BJ (cell line): ENCODE measurements at regions not wholly inside any gene's neighbourhood (a gene's known extent, or its start where the extent isn't known, plus 50 kb on each side); places are given as distances from the start of the nearest gene placed in this dataset.

Experiments used
- CTCF ChIA-PET: fragments of 350-600 bp; formaldehyde crosslinking; extraction: SDS; loops from one replicate; lab custom pipeline; 2021; ENCODE audit warnings: antibody characterized with exemption, inconsistent platforms; lab: Yijun Ruan, JAX
- POLR2A ChIA-PET: fragments of 300-600 bp; sonication (Branson Sonifier 250); formaldehyde crosslinking; extraction: SDS; loops from one replicate; lab custom pipeline; 2021; ENCODE audit warnings: antibody characterized with exemption; lab: Charles Lee
- DNase-seq: peaks from one replicate; pipeline ENCODE4 v3.0.0-alpha.2; 2011; ENCODE audit warnings: low read depth
- H3K27me3 ChIP-seq: 2 replicates; pipeline ENCODE4 v1.6.0; 2011; ENCODE audit warnings: low read length; ENCODE audit not compliant: control insufficient read depth, insufficient read depth
- H3K36me3 ChIP-seq: 2 replicates; pipeline ENCODE4 v1.5.1; 2011; ENCODE audit warnings: low read length; ENCODE audit not compliant: control insufficient read depth, insufficient read depth
- H3K4me3 ChIP-seq: 2 replicates; pipeline ENCODE4 v1.5.1; 2011; ENCODE audit warnings: low read depth, mild to moderate bottlenecking, control low read depth, low read length
- TF ChIP-seq, protein P1 (sequence below): IDR thresholded peaks from 2 replicates; pipeline ENCODE4 v1.5.1; 2011; ENCODE audit warnings: low read depth, mild to moderate bottlenecking, control low read depth, inconsistent platforms, low read length, moderate library complexity; ENCODE audit not compliant: insufficient read depth

DNA sequence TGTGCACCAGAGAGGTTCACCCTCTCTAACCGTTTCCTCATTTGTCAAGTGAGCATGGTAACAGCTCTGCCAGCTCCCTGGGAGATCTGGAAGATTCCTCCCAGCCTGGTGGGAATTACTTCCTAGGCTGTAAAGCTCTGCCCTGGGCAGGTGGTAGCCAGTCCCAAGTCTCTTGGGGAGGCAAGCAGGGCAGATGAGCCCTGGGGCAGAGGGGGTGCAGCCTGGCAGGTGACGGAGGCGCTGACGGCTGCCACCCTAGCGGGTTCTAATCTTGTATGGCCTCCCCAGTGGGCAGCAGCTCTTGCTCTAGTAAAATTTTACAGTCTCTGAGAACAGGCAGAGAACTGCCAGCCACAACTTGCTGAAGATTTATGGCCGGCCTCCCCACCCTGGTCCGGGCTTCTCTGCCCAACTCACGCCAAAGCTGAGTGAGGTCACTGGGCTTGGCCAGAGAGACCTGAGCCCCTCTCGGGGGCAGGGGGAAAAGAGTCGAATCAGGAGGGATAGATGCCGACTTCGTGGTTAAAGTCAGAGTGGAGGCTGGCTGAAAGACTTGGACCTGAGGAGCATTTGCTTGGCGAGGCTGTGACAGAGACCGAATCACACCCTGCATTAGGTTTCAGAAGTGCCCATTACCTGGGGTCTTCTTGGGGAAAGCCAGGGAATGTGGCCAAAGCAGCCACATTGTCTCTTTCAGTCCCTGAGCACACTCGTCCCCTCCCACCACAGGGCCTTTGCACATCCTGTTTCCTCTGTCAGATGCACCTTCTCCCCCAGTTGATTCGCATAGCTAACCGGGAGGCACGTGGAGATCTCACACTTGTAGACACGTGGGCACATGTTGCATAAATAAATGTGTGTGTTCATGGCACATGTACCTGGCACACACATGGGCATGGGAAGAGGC, 188.2 kb downstream of the MN1 start:
- ChIA-PET POLR2A (no interaction called here), CTCF (no interaction called here)
- Histone ChIP-seq H3K4me3 (no peak overlapping the region), H3K27me3 (peaks cover 26% of the 10 kb centered on the region), H3K36me3 (no peaks in the 10 kb centered on the region)
- no peak for DNase-seq
- TF ChIP-seq, protein P1, sequence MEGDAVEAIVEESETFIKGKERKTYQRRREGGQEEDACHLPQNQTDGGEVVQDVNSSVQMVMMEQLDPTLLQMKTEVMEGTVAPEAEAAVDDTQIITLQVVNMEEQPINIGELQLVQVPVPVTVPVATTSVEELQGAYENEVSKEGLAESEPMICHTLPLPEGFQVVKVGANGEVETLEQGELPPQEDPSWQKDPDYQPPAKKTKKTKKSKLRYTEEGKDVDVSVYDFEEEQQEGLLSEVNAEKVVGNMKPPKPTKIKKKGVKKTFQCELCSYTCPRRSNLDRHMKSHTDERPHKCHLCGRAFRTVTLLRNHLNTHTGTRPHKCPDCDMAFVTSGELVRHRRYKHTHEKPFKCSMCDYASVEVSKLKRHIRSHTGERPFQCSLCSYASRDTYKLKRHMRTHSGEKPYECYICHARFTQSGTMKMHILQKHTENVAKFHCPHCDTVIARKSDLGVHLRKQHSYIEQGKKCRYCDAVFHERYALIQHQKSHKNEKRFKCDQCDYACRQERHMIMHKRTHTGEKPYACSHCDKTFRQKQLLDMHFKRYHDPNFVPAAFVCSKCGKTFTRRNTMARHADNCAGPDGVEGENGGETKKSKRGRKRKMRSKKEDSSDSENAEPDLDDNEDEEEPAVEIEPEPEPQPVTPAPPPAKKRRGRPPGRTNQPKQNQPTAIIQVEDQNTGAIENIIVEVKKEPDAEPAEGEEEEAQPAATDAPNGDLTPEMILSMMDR, result no peak

- TF ChIP-seq, protein P1, result no peak
- H3K36me3 ChIP-seq, result no peaks in the 10 kb centered on the region
- no peak for DNase-seq
- ChIA-PET CTCF (no interaction called here), POLR2A (no interaction called here)
- H3K27me3 ChIP-seq, result peaks cover 26% of the 10 kb centered on the region
- no peak overlapping the region for H3K4me3 ChIP-seq
Measured at GRCh38 chr22:27614006-27614649, 187.4 kb downstream of the MN1 start.

- Histone ChIP-seq H3K4me3 (no peak overlapping the region), H3K27me3 (peaks cover 26% of the 10 kb centered on the region), H3K36me3 (no peaks in the 10 kb centered on the region)
- ChIA-PET POLR2A (no interaction called here), CTCF (no interaction called here)
- no peak for DNase-seq
- TF ChIP-seq, protein P1, result no peak
Measured at GRCh38 chr22:27614650-27615007, 186.9 kb downstream of the MN1 start.

- POLR2A ChIA-PET, result no interaction called here
- Histone ChIP-seq H3K4me3 (no peak overlapping the region), H3K36me3 (no peaks in the 10 kb centered on the region), H3K27me3 (peaks cover 26% of the 10 kb centered on the region)
- no peak for DNase-seq
- CTCF ChIA-PET, result no interaction called here
- TF ChIP-seq, protein P1, result no peak
Measured at GRCh38 chr22:27615408-27615807, 186.1 kb downstream of the MN1 start.

- POLR2A ChIA-PET, result no interaction called here
- TF ChIP-seq, protein P1, result no peak
- H3K36me3 ChIP-seq, result no peaks in the 10 kb centered on the region
- no peak for DNase-seq
- no peak overlapping the region for H3K4me3 ChIP-seq
- peaks cover 26% of the 10 kb centered on the region for H3K27me3 ChIP-seq
- CTCF ChIA-PET, result interaction anchor here (0.6 kb wide), 1 partner anchor 890 kb away, joined by 3 read pairs; no protein-coding TSS in a partner anchor
Measured at GRCh38 chr22:27616033-27616432, 185.5 kb downstream of the MN1 start.
